GM18517 (cell line): ENCODE measurements at regions not wholly inside any gene's neighbourhood (a gene's known extent, or its start where the extent isn't known, plus 50 kb on each side); places are given as distances from the start of the nearest gene placed in this dataset.

ENCODE experiments used
- ATAC-seq: cut with Tn5 transposase; IDR thresholded peaks from one replicate; pipeline ENCODE4 v1.9.1; 2021; ENCODE audit warnings: mild to moderate bottlenecking, moderate library complexity; ENCODE audit not compliant: unreplicated experiment

GRCh38 chr2:217722883-217723472, 279.8 kb downstream of the TNS1 start:
- no peak for ATAC-seq

- ATAC-seq, result no peak
Observed at GRCh38 chr2:217717646-217718045, 285.1 kb downstream of the TNS1 start.

DNA sequence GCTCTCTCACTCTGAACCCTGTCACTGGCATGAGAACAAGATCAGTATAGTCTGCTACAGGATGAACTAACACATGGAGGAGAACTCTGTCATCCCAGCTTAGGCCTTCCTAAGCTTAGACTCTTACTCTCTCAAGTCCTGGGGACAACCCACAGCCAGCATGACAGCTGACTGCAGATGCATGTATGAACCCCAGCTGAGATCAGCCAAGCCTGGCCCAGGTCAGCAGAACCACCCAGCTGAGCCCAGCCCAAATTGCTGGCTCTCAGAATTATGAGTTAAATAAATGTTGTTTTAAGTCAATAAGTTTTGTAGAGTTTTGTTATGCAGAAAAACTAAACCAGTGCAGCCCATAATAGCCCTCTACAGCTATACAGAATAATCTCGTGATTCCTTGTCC, 287.3 kb downstream of the TNS1 start:
- ATAC-seq, result no peak

DNA sequence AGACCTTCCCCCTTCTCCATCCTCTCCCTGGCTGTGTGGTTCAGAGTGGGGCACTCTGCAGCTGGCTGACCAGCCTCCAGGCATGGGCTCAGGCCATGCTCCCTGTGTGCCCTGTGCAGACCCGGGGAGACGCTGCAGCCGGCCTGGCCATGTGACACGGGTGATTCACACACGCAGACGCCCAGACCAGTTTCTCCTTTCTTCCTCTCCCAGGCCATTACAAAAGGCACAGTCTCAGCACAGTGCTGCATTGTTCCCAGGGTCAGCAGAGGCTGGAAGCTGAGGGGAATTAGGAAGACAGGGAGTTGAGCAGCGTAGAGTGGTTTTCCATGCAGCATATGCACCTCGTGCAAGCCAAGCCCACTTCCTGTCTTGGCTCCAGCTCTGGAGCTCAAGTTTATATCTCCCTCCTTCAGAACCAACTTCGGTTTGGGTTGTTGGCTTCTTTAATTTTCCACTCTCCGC, 288.5 kb downstream of the TNS1 start:
- ATAC-seq, result no peak

- ATAC-seq, result no peak
Observed at GRCh38 chr2:217713395-217714286, 289.2 kb downstream of the TNS1 start.

DNA sequence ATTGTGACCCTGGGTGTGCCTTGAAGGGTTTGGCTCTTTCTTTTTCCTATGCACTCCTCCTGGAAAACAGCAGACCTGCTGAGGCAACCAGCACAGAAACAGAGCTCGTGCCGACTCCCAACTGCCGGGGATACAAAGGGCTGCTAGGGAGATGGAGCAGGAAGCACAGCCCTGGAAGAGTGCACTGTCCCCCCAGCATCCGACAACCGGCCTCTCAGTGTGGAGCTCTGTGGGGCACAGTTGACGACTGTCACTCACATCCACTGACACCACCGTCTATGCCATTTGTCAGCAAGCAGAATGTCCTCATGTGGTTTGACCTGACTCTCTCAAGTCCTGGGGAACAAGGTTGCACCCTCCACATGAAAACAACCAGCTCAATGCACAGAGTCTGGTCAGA, 290.4 kb downstream of the TNS1 start:
- no peak for ATAC-seq

GRCh38 chr2:217711188-217711587, 291.6 kb downstream of the TNS1 start:
- ATAC-seq, result no peak

DNA sequence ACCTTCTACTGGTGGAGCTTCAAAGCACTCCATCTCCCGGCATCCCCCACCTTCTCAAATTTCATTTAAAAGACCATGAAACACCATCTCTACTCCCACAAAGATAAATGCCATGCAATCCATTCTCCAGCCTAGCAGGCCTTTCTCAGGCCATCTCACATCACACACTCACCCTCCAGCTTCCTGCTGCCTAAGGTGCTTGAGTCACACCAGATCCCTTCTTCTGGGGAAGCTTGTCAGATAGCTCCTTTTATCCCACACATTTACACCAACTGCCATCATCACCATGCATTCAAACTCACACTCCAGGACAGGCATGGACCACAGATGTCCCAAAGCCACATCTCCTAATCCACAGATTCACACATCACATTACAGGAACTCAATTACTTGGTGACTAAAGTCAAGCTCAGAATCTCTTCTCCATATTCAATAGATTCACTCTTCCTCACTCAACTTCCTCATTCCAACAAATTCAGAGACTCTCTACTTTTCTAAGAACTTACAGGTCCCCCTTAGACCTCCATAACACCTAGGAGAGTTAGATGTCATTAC, 292.5 kb downstream of the TNS1 start:
- no peak for ATAC-seq

DNA sequence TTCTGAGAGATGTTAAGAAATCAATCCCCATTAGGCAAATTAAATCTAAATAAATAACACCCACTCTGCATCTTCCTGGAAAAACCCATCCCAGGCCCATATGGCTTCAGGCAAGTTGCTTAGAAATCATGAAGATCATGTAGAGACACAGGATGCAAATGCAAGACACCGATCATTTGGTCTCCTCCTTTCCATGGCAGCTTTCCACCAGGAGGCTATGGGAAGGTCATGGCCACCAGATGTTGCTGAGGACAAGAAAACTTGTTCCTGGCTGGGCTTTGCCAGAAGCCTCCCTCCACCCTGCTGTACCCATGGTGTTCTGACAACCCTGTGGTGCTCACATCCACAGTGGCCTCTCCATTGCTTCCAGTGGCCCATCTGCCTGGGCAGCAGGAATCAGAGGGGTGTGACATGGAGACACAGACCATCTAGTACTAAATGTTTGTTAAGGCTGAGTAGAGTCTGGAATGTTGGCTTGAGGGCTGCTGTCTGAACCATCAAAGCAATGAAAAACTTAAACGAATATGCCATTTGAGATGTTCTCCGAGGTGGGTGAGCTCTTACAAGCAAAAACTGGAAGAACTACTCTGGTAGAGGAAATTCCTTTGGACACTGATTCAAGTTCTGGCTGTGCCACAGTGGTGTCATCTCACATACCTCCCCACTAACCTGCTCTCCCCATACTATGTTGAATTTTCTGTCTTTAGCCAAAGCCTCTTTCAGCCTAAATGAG, 293.2 kb downstream of the TNS1 start:
- ATAC-seq, result no peak

DNA sequence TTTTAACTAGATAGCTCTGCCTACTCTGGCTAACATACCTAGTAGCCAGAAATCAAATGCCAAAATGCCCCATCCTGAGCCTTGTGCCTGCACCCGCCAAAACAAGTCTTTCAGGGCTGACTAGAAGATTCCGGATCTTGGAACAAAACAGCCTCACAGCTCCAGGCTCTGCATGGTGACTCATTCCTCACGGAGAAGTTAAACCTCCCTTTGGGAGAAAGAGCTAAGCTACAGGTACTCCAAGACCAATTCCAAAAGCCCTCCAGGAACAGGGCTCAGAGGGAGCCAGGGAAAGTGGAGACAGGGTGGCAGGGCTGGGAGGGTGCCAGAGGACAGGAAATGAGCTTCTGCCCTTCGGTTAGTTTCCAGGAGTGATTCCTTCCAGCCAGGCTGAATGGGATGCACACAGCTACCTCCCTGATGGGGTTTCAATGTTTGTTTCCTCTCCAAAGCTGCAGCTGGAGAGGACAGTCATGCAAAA, 295.6 kb downstream of the TNS1 start:
- ATAC-seq, result no peak

GRCh38 chr2:217706513-217706912, 296.3 kb downstream of the TNS1 start:
- no peak for ATAC-seq

GRCh38 chr2:217706095-217706494, 296.7 kb downstream of the TNS1 start:
- ATAC-seq, result no peak

DNA sequence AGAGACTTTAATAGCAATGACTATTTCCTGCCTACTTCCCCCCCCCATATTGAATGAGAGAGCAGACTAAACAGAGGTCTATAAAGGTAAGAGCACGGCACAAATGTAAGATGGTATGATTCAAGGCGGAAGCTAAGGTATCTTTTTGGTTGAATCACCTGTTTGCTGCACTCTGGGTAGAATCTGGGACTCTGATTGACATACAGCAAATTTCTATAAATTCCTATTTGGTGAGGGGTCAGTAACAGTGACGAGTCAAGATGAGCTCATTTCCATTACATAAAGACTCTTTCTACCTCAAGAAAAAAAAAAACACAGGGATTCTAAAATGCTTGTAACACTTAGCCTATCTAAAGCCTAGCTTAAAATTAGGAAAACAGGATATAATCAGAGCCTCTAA, 297.3 kb downstream of the TNS1 start:
- ATAC-seq, result no peak

- no peak for ATAC-seq
Observed at GRCh38 chr2:217703999-217704398, 298.8 kb downstream of the TNS1 start.

- no peak for ATAC-seq
Observed at GRCh38 chr2:217703102-217703501, 299.7 kb downstream of the TNS1 start.

- ATAC-seq, result no peak
Observed at GRCh38 chr2:217701622-217702021, 301.2 kb downstream of the TNS1 start.

DNA sequence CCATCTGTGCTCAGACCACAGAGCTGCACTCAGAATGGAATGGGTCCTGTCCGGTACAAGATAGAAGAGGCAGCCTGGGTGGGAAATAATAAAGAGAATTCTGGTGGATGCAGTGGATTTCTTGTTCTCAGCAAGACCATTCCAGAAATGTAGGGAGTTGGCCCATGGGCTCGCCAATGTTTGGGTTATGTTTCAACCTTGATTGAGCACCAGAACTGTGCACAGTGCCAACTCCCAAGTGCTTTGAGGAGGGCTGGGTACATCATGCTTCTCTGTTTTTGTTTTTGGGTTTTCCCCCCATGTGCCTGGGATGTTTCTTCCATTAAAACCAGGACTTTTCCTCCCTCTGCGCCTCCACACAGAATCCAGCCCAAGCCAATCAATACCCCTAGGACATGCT, 304.1 kb downstream of the TNS1 start:
- no peak for ATAC-seq

DNA sequence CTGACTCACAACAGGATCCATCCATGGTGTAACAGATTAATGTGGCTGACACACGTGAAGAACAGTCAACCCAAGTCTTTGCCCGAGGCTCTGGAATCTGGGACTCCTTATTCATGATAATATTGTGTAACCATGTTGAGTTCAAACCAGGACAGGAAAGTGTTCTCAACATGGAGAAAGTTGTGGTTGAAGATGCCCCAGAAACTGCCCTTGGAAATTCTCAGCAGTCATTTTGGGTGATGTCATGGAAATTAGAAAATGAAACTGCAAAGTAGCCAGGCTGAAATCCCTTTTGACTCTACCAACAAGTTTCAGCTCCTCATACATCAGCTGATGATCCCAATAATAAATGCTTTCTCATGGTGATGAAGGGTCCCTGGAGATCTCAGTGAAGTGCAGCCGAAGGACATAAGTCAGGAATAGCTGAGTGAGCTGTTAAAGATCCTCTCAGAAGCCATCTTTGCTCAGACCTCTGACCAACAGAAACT, 307.7 kb downstream of the TNS1 start:
- no peak for ATAC-seq

- no peak for ATAC-seq
Observed at GRCh38 chr2:217694291-217694690, 308.5 kb downstream of the TNS1 start.

GRCh38 chr2:217693363-217693762, 309.4 kb downstream of the TNS1 start:
- ATAC-seq, result no peak
